ENCODE measurements at regions not wholly inside any gene's neighbourhood (a gene's known extent, or its start where the extent isn't known, plus 50 kb on each side); places are given as distances from the start of the nearest gene placed in this dataset.
A peak's percentile ranks its signal among the peaks of the same experiment; 100 is the strongest.

DNA sequence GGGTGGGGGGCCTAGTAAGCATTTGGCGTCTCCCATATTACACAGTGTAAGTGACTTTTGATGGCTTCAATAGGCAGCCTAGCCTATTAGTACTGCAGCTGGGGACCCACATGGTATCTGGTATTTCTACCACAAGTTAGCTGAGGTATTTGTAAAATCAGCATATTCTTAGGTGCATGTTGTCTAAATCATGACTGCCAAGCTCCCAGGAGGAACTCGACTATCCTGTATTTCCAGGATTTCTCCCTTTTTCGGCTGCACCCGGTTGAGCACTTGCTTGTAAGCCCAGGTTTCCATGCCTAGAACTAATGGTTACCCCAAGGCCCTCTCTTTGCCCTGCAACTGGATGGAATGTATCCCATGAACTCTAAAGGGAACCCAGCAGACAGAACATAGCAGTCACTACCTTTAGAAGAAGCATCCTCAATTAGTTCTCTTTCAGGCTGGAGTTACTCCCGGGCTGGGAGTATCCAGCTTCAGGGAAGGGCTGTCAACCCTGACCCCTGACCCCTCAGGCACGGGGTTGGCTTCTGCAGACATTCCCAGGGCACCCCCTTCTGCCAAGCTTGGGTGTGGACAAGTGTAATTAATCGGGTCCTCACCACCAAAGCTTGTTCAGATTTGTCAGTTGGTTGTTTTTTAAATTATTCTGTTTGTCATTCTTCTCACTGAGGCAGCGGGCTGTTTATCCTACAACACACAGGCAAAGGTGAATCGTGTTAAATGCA, 90.3 kb upstream of the PARD3 start:
- no peak overlapping the region for H3K4me3 ChIP-seq (ENCODE audit: insufficient read depth in 1 of 2, low read depth in 1 of 2, low read length in 2 of 2)
- no peak overlapping the region for H3K4ac ChIP-seq (ENCODE audit: low read depth in 1 of 2, low read length in 2 of 2)
- H2BK15ac ChIP-seq (ENCODE audit: low read depth, poor library complexity, severe bottlenecking) = no peak overlapping the region
- H3K27me3 ChIP-seq (ENCODE audit: control insufficient read depth in 1 of 2, insufficient read depth in 1 of 2, low read length in 2 of 2) = peaks cover 0 to 3% of the 10 kb centered on the region in 2 experiments
- DNase-seq = no peak
- H3K4me2 ChIP-seq (ENCODE audit: low read length, poor library complexity, severe bottlenecking) = no peak overlapping the region
- H3K23ac ChIP-seq (ENCODE audit: low read length in 2 of 2) = no peak overlapping the region
- no peak overlapping the region for H4K8ac ChIP-seq (ENCODE audit: low read length)
- H2AFZ ChIP-seq (ENCODE audit: low read depth, low read length) = no peak overlapping the region
- peak overlapping the region; percentile 39 for H2AK5ac ChIP-seq (ENCODE audit: low read length, severe bottlenecking)
- H2BK120ac ChIP-seq (ENCODE audit: low read depth, low read length) = no peak overlapping the region
- peak overlapping the region in 1 of 2 experiments; percentile 24 for H3K18ac ChIP-seq (ENCODE audit: low read depth in 1 of 2, low read length in 2 of 2)
- no peak overlapping the region for H4K91ac ChIP-seq (ENCODE audit: low read length)
- H3K27ac ChIP-seq (ENCODE audit: low read length, poor library complexity, severe bottlenecking) = no peak overlapping the region
- no peaks in the 10 kb centered on the region for H3K36me3 ChIP-seq (ENCODE audit: control insufficient read depth in 1 of 2, insufficient read depth in 2 of 2, low read depth in 1 of 2, low read length in 2 of 2)
- peaks cover 7% of the 10 kb centered on the region for H3K4me1 ChIP-seq (ENCODE audit: control insufficient read depth, insufficient read depth, low read depth, low read length)
- no peak overlapping the region for H2BK12ac ChIP-seq (ENCODE audit: low read length in 2 of 2)
- WGBS = 85% methylated on average over 9 of the region's 9 CpGs
- no peaks in the 10 kb centered on the region for H3K9me3 ChIP-seq (ENCODE audit: control insufficient read depth, low read length)
- no peaks in the 10 kb centered on the region for H3K79me1 ChIP-seq (replicated peaks; ENCODE audit: low read length, poor library complexity, severe bottlenecking)
- H3K9ac ChIP-seq (ENCODE audit: low read length) = no peak overlapping the region
- H3K14ac ChIP-seq (ENCODE audit: low read length in 2 of 2) = no peak overlapping the region
- no peak overlapping the region for H2BK5ac ChIP-seq (ENCODE audit: low read depth, low read length, poor library complexity, severe bottlenecking)

DNA sequence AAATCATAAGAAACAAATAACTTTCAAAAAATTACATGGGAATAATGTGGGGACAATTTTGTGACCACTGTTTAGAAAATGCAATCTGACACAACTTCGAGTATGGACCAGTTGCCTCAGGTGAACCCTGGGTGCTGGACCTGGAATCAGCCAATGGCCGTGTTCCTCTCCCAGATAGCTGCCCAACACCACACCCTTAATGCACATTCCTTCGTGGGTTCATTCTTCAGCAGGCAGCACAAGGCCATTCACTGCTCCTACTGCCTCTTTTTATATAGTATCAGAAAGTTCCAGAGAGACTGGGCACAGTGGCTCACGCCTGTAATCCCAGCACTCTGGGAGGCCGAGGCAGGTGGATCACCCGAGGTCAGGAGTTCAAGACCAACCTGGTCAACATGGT, 89.1 kb upstream of the PARD3 start:
- Histone ChIP-seq H3K79me1 (replicated peaks; ENCODE audit: low read length, poor library complexity, severe bottlenecking) (no peaks in the 10 kb centered on the region), H2BK120ac (ENCODE audit: low read depth, low read length) (no peak overlapping the region), H2AK5ac (ENCODE audit: low read length, severe bottlenecking) (no peak overlapping the region), H3K9ac (ENCODE audit: low read length) (no peak overlapping the region), H2BK5ac (ENCODE audit: low read depth, low read length, poor library complexity, severe bottlenecking) (no peak overlapping the region), H3K4me1 (ENCODE audit: control insufficient read depth, insufficient read depth, low read depth, low read length) (peaks cover 7% of the 10 kb centered on the region), H3K4me3 (ENCODE audit: insufficient read depth in 1 of 2, low read depth in 1 of 2, low read length in 2 of 2) (no peak overlapping the region), H4K91ac (ENCODE audit: low read length) (no peak overlapping the region), H3K23ac (ENCODE audit: low read length in 2 of 2) (no peak overlapping the region), H3K4me2 (ENCODE audit: low read length, poor library complexity, severe bottlenecking) (no peak overlapping the region), H4K8ac (ENCODE audit: low read length) (no peak overlapping the region), H3K18ac (ENCODE audit: low read depth in 1 of 2, low read length in 2 of 2) (no peak overlapping the region), H3K4ac (ENCODE audit: low read depth in 1 of 2, low read length in 2 of 2) (no peak overlapping the region), H3K14ac (ENCODE audit: low read length in 2 of 2) (no peak overlapping the region), H2BK12ac (ENCODE audit: low read length in 2 of 2) (no peak overlapping the region), H3K36me3 (ENCODE audit: control insufficient read depth in 1 of 2, insufficient read depth in 2 of 2, low read depth in 1 of 2, low read length in 2 of 2) (no peaks in the 10 kb centered on the region), H2BK15ac (ENCODE audit: low read depth, poor library complexity, severe bottlenecking) (no peak overlapping the region), H3K9me3 (ENCODE audit: control insufficient read depth, low read length) (no peaks in the 10 kb centered on the region), H2AFZ (ENCODE audit: low read depth, low read length) (no peak overlapping the region), H3K27ac (ENCODE audit: low read length, poor library complexity, severe bottlenecking) (no peak overlapping the region), H3K27me3 (ENCODE audit: control insufficient read depth in 1 of 2, insufficient read depth in 1 of 2, low read length in 2 of 2) (peaks cover 0 to 3% of the 10 kb centered on the region in 2 experiments)
- 97% methylated on average over 6 of the region's 6 CpGs for WGBS
- no peak for DNase-seq

DNA sequence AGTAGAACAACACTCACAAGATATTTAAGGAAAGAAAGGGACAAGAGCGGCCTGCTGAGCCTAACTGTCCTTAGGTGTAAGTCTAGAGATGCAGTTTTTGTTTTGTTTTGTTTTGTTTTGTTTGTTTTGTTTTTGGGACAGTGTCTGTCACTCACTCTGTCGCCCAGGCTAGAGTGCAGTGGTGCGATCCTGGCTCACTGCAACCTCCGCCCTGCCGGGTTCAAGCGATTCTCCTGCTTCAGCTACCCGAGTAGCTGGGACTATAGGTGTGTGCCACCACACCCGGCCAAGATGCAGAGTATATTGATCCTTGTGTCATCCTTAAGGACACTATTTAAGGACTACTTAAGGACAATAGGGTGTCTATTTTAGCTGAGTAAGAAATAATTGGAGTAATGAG, 84.1 kb upstream of the PARD3 start:
- Histone ChIP-seq H2BK15ac (ENCODE audit: low read depth, poor library complexity, severe bottlenecking) (no peak overlapping the region), H2BK12ac (ENCODE audit: low read length in 2 of 2) (no peak overlapping the region), H3K4me3 (ENCODE audit: insufficient read depth in 1 of 2, low read depth in 1 of 2, low read length in 2 of 2) (no peak overlapping the region), H3K4ac (ENCODE audit: low read depth in 1 of 2, low read length in 2 of 2) (no peak overlapping the region), H2AFZ (ENCODE audit: low read depth, low read length) (no peak overlapping the region), H3K27me3 (ENCODE audit: control insufficient read depth in 1 of 2, insufficient read depth in 1 of 2, low read length in 2 of 2) (peaks cover 0 to 5% of the 10 kb centered on the region in 2 experiments), H2BK120ac (ENCODE audit: low read depth, low read length) (no peak overlapping the region), H3K27ac (ENCODE audit: low read length, poor library complexity, severe bottlenecking) (no peak overlapping the region), H3K9me3 (ENCODE audit: control insufficient read depth, low read length) (no peaks in the 10 kb centered on the region), H3K4me2 (ENCODE audit: low read length, poor library complexity, severe bottlenecking) (no peak overlapping the region), H3K36me3 (ENCODE audit: control insufficient read depth in 1 of 2, insufficient read depth in 2 of 2, low read depth in 1 of 2, low read length in 2 of 2) (no peaks in the 10 kb centered on the region), H3K9ac (ENCODE audit: low read length) (no peak overlapping the region), H2BK5ac (ENCODE audit: low read depth, low read length, poor library complexity, severe bottlenecking) (no peak overlapping the region), H3K79me1 (replicated peaks; ENCODE audit: low read length, poor library complexity, severe bottlenecking) (no peaks in the 10 kb centered on the region), H3K18ac (ENCODE audit: low read depth in 1 of 2, low read length in 2 of 2) (no peak overlapping the region), H3K4me1 (ENCODE audit: control insufficient read depth, insufficient read depth, low read depth, low read length) (no peaks in the 10 kb centered on the region), H4K91ac (ENCODE audit: low read length) (no peak overlapping the region), H4K8ac (ENCODE audit: low read length) (no peak overlapping the region), H3K14ac (ENCODE audit: low read length in 2 of 2) (no peak overlapping the region), H3K23ac (ENCODE audit: low read length in 2 of 2) (no peak overlapping the region), H2AK5ac (ENCODE audit: low read length, severe bottlenecking) (no peak overlapping the region)
- WGBS = 92% methylated on average over 8 of the region's 8 CpGs
- DNase-seq = no peak

DNA sequence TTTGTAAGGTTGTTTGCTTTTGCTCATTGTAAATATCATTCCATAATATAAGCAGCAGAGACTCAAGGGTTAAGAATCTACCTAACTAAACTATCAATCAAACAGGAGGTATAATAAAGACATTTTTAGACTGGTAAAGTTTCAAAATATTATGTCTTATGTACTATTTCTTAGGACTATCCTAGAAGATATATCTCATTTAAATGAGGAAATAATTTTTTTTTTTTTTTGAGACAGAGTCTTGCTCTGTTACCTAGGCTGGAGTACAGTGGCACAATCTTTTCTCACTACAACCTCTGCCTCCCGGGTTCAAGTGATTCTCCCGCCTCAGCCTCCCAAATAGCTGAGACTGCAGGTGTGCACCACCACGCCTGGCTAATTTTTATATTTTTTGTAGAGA, 80.9 kb upstream of the PARD3 start:
- H3K4ac ChIP-seq (ENCODE audit: low read depth in 1 of 2, low read length in 2 of 2) = no peak overlapping the region
- H3K27ac ChIP-seq (ENCODE audit: low read length, poor library complexity, severe bottlenecking) = no peak overlapping the region
- no peak overlapping the region for H2AK5ac ChIP-seq (ENCODE audit: low read length, severe bottlenecking)
- H3K23ac ChIP-seq (ENCODE audit: low read length in 2 of 2) = no peak overlapping the region
- H3K4me1 ChIP-seq (ENCODE audit: control insufficient read depth, insufficient read depth, low read depth, low read length) = peaks cover 1% of the 10 kb centered on the region
- H2BK5ac ChIP-seq (ENCODE audit: low read depth, low read length, poor library complexity, severe bottlenecking) = no peak overlapping the region
- no peak overlapping the region for H3K9ac ChIP-seq (ENCODE audit: low read length)
- H3K27me3 ChIP-seq (ENCODE audit: control insufficient read depth in 1 of 2, insufficient read depth in 1 of 2, low read length in 2 of 2) = peaks cover 0 to 5% of the 10 kb centered on the region in 2 experiments
- no peak overlapping the region for H2AFZ ChIP-seq (ENCODE audit: low read depth, low read length)
- no peaks in the 10 kb centered on the region for H3K79me1 ChIP-seq (replicated peaks; ENCODE audit: low read length, poor library complexity, severe bottlenecking)
- H4K8ac ChIP-seq (ENCODE audit: low read length) = no peak overlapping the region
- H3K9me3 ChIP-seq (ENCODE audit: control insufficient read depth, low read length) = no peaks in the 10 kb centered on the region
- H2BK120ac ChIP-seq (ENCODE audit: low read depth, low read length) = no peak overlapping the region
- no peak overlapping the region for H3K4me3 ChIP-seq (ENCODE audit: insufficient read depth in 1 of 2, low read depth in 1 of 2, low read length in 2 of 2)
- no peak overlapping the region for H3K18ac ChIP-seq (ENCODE audit: low read depth in 1 of 2, low read length in 2 of 2)
- no peak overlapping the region for H3K14ac ChIP-seq (ENCODE audit: low read length in 2 of 2)
- H3K36me3 ChIP-seq (ENCODE audit: control insufficient read depth in 1 of 2, insufficient read depth in 2 of 2, low read depth in 1 of 2, low read length in 2 of 2) = no peaks in the 10 kb centered on the region
- no peak overlapping the region for H2BK15ac ChIP-seq (ENCODE audit: low read depth, poor library complexity, severe bottlenecking)
- no peak overlapping the region for H4K91ac ChIP-seq (ENCODE audit: low read length)
- no peak for DNase-seq
- no peak overlapping the region for H2BK12ac ChIP-seq (ENCODE audit: low read length in 2 of 2)
- WGBS = 94% methylated on average over 3 of the region's 3 CpGs
- H3K4me2 ChIP-seq (ENCODE audit: low read length, poor library complexity, severe bottlenecking) = no peak overlapping the region
